ENCODE measurements at regions not wholly inside any gene's neighbourhood (a gene's known extent, or its start where the extent isn't known, plus 50 kb on each side); places are given as distances from the start of the nearest gene placed in this dataset.

DNA sequence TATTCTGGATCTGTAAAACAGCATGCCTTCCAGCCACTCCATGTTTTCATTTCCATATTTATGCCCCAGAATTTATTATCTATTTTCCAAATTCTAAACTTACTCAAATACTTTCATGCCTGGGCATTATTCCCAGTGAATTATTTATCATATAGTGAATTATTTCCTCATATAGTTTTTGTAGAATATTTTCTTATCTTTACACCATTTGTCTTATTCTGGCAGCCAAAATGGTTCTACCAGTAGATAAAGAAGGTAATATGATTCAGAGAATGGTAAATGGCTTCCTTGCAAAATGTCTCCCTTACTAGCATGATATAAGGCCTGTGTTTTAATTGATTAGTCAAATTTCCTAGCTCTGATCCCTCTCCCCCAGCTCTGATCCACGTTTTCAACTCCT lies 305.8 kb downstream of the SPRY2 start:
- H3K27ac ChIP-seq = no peak overlapping the region
- TF ChIP-seq, protein P1, sequence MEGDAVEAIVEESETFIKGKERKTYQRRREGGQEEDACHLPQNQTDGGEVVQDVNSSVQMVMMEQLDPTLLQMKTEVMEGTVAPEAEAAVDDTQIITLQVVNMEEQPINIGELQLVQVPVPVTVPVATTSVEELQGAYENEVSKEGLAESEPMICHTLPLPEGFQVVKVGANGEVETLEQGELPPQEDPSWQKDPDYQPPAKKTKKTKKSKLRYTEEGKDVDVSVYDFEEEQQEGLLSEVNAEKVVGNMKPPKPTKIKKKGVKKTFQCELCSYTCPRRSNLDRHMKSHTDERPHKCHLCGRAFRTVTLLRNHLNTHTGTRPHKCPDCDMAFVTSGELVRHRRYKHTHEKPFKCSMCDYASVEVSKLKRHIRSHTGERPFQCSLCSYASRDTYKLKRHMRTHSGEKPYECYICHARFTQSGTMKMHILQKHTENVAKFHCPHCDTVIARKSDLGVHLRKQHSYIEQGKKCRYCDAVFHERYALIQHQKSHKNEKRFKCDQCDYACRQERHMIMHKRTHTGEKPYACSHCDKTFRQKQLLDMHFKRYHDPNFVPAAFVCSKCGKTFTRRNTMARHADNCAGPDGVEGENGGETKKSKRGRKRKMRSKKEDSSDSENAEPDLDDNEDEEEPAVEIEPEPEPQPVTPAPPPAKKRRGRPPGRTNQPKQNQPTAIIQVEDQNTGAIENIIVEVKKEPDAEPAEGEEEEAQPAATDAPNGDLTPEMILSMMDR (conservative IDR thresholded peaks at IDR 0.05) = no peak

DNA sequence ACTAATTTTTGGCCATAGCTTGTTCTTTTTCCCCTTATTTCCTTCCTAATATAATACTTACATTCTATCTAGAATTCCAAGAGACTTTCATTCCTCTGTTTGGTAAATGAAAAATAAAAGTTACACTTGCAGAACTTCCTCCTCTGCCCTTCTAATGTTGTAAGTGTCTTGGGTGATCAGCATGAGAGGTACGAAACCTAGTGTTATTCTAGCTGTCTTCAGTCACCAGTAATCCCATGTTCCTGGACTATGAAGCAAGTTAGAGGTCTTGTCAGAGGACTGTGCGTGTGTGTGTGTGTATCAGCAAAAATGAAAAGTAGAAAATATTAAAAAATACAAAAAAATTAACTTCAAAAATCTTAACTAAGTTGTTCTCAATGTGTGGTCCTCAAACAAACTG lies 307.0 kb downstream of the SPRY2 start:
- TF ChIP-seq, protein P1 (conservative IDR thresholded peaks at IDR 0.05) = no peak
- no peak overlapping the region for H3K27ac ChIP-seq

DNA sequence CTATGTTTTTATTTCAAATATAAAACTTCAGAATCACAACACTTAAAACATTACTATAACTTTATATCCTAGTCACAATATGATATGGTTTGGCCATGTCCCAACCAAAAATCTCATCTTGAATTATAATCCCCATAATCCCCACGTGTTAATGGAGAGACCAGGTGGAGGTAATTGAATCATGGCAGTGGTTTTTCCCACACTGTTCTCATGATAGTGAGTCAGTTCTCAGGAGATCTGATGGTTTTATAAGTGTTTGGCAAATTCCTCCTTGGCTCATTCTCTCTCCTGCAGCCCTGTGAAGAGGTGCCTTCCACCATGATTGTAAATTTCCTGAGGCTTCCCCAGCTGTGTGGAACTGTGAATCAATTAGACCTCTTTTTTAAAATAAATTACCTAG lies 307.6 kb downstream of the SPRY2 start:
- TF ChIP-seq, protein P1 (conservative IDR thresholded peaks at IDR 0.05) = no peak
- no peak overlapping the region for H3K27ac ChIP-seq

DNA sequence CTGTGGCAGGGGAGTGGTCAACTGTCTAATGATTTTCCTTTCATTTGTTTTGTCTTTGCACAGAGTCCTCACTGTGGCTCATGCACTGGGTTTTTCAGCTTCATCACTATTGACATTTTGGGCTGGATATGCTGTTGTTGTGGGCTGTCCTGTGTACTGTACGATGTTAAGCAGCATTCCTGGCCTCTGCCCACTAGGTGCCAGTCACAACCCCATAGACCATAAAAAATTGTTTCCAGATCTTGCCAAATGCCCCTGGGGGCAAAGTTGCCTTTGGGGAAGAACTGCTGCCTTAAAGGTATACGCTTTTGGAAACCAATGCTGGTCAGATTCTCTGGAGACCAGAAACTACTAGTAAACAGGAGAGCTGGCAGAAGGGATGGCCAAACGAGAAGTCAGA lies 310.4 kb downstream of the SPRY2 start:
- H3K27ac ChIP-seq = no peak overlapping the region
- TF ChIP-seq, protein P1 (conservative IDR thresholded peaks at IDR 0.05) = peak; percentile 54

DNA sequence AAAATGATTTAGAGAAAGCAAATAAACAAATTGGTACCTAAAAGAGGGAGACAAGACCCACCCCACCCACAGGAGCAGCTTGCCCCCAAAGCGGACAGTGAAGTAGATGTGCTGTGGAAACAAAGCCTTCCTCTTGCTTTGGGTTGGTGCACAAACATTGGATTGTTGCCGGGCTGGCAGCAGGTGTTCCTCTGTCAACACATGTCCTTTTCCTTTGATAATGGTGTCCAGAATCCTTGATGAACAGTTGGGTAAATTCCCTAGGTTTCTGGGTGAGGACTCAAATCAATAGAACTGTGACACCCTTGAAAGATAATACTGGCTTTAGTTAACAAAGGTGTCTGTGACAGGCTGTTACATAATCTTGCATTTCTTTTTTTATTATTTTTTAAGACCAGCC lies 311.8 kb downstream of the SPRY2 start:
- TF ChIP-seq, protein P1 (conservative IDR thresholded peaks at IDR 0.05) = no peak
- no peak overlapping the region for H3K27ac ChIP-seq

DNA sequence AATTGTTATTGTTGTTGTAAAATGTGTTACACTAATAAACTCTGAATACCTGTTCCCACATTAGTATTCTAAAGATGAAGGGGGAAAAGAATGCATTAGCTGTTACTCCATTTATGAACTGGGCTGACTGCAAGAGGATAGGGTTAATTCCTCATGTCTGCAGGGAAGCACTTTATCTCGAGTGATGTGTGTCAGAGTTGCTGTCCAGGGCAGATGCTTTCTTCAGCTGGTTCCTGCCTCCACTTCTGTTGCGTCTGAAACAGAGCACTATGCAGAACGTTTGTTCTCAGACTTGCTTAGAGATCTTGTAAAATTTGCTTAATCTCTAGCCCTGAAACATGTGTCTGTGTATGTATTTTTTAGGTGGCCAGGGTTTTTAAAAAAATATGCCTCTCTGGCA lies 318.8 kb downstream of the SPRY2 start:
- no peak overlapping the region for H3K27ac ChIP-seq
- TF ChIP-seq, protein P1 (conservative IDR thresholded peaks at IDR 0.05) = no peak

DNA sequence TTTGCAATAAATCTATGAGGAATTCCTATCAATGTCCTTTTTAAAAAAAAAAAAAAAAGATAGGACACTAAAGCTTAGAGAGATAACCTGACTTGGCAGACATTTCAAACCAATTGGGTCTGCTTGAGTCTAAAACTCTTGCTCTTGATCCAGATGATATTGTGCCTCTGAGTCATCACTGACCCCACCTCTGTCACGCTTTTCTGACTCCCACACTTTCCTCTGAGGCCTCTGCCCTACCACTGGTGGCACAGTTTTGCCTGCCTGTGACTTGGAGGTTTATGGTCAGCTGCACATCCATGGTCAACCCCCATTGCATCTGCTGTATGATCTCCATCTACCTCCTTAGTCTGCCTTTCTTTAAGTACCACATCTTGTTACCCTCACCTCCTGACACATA lies 328.7 kb downstream of the SPRY2 start:
- H3K27ac ChIP-seq = no peak overlapping the region
- TF ChIP-seq, protein P1 (conservative IDR thresholded peaks at IDR 0.05) = no peak
